ENCODE measurements at regions not wholly inside any gene's neighbourhood (a gene's known extent, or its start where the extent isn't known, plus 50 kb on each side); places are given as distances from the start of the nearest gene placed in this dataset.

- Histone ChIP-seq H3K27me3 (ENCODE audit: control insufficient read depth, insufficient read depth, low read length) (no peaks in the 10 kb centered on the region), H3K36me3 (ENCODE audit: control insufficient read depth, insufficient read depth, low read length) (no peaks in the 10 kb centered on the region), H3K4me3 (ENCODE audit: low read depth, low read length) (no peak overlapping the region)
- DNase-seq (ENCODE audit: low read depth): peak; percentile 38
- TF ChIP-seq, protein P1, sequence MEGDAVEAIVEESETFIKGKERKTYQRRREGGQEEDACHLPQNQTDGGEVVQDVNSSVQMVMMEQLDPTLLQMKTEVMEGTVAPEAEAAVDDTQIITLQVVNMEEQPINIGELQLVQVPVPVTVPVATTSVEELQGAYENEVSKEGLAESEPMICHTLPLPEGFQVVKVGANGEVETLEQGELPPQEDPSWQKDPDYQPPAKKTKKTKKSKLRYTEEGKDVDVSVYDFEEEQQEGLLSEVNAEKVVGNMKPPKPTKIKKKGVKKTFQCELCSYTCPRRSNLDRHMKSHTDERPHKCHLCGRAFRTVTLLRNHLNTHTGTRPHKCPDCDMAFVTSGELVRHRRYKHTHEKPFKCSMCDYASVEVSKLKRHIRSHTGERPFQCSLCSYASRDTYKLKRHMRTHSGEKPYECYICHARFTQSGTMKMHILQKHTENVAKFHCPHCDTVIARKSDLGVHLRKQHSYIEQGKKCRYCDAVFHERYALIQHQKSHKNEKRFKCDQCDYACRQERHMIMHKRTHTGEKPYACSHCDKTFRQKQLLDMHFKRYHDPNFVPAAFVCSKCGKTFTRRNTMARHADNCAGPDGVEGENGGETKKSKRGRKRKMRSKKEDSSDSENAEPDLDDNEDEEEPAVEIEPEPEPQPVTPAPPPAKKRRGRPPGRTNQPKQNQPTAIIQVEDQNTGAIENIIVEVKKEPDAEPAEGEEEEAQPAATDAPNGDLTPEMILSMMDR (IDR thresholded peaks at IDR 0.05; ENCODE audit: insufficient read depth, low read length, severe bottlenecking): no peak
- FAIRE-seq: peak; percentile 83
Observed at GRCh38 chr9:108724652-108725051, 131.1 kb downstream of the ACTL7B start.

- TF ChIP-seq, protein P1 (IDR thresholded peaks at IDR 0.05; ENCODE audit: insufficient read depth, low read length, severe bottlenecking): no peak
- FAIRE-seq (no peak), DNase-seq (ENCODE audit: low read depth) (peak; percentile 75)
Observed at GRCh38 chr9:108724122-108724521, 131.7 kb downstream of the ACTL7B start.

DNA sequence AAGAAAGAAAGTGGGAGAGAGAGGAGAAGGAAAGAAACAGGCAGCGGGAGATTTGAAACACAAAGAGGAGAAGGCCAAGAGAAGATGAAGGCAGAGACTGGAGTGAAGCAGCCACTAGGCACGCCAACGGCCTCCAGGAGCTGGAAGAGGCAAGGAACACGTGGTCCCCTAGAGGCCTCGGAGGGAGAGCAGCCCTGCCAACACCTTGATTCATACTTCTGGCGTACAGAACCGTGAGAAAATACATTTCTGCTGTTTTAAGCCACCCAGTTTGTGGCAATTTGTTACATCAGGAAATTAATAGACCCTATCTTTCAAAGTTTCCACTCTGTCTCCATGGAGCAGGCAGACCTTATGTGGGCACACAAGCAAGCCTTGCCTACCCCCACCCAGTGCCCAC is 133.4 kb downstream of the ACTL7B start:
- Histone ChIP-seq H3K4me3 (ENCODE audit: low read depth, low read length) (no peak overlapping the region), H3K36me3 (ENCODE audit: control insufficient read depth, insufficient read depth, low read length) (no peaks in the 10 kb centered on the region), H3K27me3 (ENCODE audit: control insufficient read depth, insufficient read depth, low read length) (no peaks in the 10 kb centered on the region)
- no peak for FAIRE-seq
- no peak for DNase-seq (ENCODE audit: low read depth)
- TF ChIP-seq, protein P1 (IDR thresholded peaks at IDR 0.05; ENCODE audit: insufficient read depth, low read length, severe bottlenecking): no peak

More at GRCh38 chr9:108724122-108724521, 131.7 kb downstream of the ACTL7B start:
- Histone ChIP-seq H3K36me3 (ENCODE audit: control insufficient read depth, insufficient read depth, low read length) (no peaks in the 10 kb centered on the region), H3K4me3 (ENCODE audit: low read depth, low read length) (no peak overlapping the region), H3K27me3 (ENCODE audit: control insufficient read depth, insufficient read depth, low read length) (no peaks in the 10 kb centered on the region)

- TF ChIP-seq, protein P1 (IDR thresholded peaks at IDR 0.05; ENCODE audit: insufficient read depth, low read length, severe bottlenecking): no peak
- H3K4me3 ChIP-seq (ENCODE audit: low read depth, low read length): no peak overlapping the region
- no peaks in the 10 kb centered on the region for H3K27me3 ChIP-seq (ENCODE audit: control insufficient read depth, insufficient read depth, low read length)
- FAIRE-seq (no peak), DNase-seq (ENCODE audit: low read depth) (no peak)
- H3K36me3 ChIP-seq (ENCODE audit: control insufficient read depth, insufficient read depth, low read length): no peaks in the 10 kb centered on the region
Observed at GRCh38 chr9:108720191-108720642, 135.6 kb downstream of the ACTL7B start.

DNA sequence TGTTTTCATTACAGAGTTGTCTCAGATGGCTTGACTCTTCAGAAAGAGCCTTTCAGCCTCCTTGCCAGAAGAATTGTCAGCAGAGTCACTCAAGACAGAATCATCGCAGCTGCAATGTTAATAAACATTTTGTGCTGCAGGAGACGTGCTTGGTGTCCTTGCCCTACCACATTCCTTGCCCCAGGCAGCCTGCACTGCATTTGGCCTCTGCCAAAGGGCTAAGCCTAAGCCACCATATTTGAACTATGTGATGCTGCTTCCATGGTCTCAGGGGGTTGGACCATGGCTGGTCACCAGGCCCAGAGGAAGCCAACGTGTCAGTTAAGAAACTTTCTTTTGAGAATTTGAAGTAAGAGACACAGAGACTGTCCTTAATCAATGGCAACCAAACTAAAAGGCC is 145.4 kb downstream of the ACTL7B start:
- TF ChIP-seq, protein P1 (IDR thresholded peaks at IDR 0.05; ENCODE audit: insufficient read depth, low read length, severe bottlenecking): no peak
- FAIRE-seq (no peak), DNase-seq (ENCODE audit: low read depth) (no peak)
- Histone ChIP-seq H3K36me3 (ENCODE audit: control insufficient read depth, insufficient read depth, low read length) (no peaks in the 10 kb centered on the region), H3K4me3 (ENCODE audit: low read depth, low read length) (no peak overlapping the region), H3K27me3 (ENCODE audit: control insufficient read depth, insufficient read depth, low read length) (no peaks in the 10 kb centered on the region)

DNA sequence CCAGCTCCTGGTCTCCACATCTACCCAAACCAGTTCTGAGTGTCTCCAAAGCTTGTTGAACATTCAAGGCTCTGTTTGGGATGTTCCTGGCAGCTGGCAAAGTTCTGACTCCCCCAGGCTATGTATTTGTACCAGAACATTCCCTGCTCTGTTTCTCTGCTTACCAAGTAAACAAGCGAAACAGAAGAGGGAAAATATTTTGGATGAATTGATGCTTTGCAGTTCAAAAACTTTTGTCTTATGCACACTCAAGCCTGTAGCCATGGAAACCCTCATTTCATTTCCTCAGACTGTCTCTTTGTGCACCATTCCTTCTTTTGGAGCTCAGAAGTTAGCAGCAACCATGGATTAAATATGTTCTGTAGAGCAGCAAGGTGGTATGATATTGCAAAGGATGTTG is 145.8 kb downstream of the ACTL7B start:
- TF ChIP-seq, protein P1 (IDR thresholded peaks at IDR 0.05; ENCODE audit: insufficient read depth, low read length, severe bottlenecking): no peak
- Histone ChIP-seq H3K4me3 (ENCODE audit: low read depth, low read length) (no peak overlapping the region), H3K36me3 (ENCODE audit: control insufficient read depth, insufficient read depth, low read length) (no peaks in the 10 kb centered on the region), H3K27me3 (ENCODE audit: control insufficient read depth, insufficient read depth, low read length) (no peaks in the 10 kb centered on the region)
- FAIRE-seq: no peak
- no peak for DNase-seq (ENCODE audit: low read depth)

Measured in bronchial epithelial cell (primary cell).